Neural progenitor cell (in vitro differentiated cells): ENCODE measurements at regions not wholly inside any gene's neighbourhood (a gene's known extent, or its start where the extent isn't known, plus 50 kb on each side); places are given as distances from the start of the nearest gene placed in this dataset.

Source experiments
- DNase-seq: peaks from one replicate; pipeline ENCODE4 v3.0.0-alpha.2; 2016; ENCODE audit warnings: low spot score
- H2AFZ ChIP-seq: fragments of 200-600 bp; sonication (generic); replicated peaks from 2 replicates; pipeline ENCODE4 v1.6.1; 2016; ENCODE audit warnings: antibody characterized with exemption
- H3F3A ChIP-seq: fragments of 200-600 bp; sonication (generic); 2 replicates; pipeline ENCODE4 v1.6.1; 2016; ENCODE audit warnings: antibody characterized with exemption, low read depth
- H3K27ac ChIP-seq: fragments of 200-600 bp; sonication (generic); 2 replicates; pipeline ENCODE4 v1.5.1; 2016; ENCODE audit warnings: mild to moderate bottlenecking
- H3K27me3 ChIP-seq: fragments of 200-600 bp; sonication (generic); 2 replicates; pipeline ENCODE4 v1.6.1; 2016; ENCODE audit warnings: mild to moderate bottlenecking, moderate library complexity
- H3K36me3 ChIP-seq: fragments of 200-600 bp; sonication (generic); 2 replicates; pipeline ENCODE4 v1.5.1; 2016
- H3K4me1 ChIP-seq: fragments of 200-600 bp; sonication (generic); 2 replicates; pipeline ENCODE4 v1.6.1; 2016; ENCODE audit warnings: mixed run types
- H3K4me2 ChIP-seq: fragments of 200-600 bp; sonication (generic); 2 replicates; pipeline ENCODE4 v1.6.1; 2016
- H3K4me3 ChIP-seq: fragments of 200-600 bp; sonication (generic); 2 replicates; pipeline ENCODE4 v1.5.1; 2016
- H3K79me2 ChIP-seq: fragments of 200-600 bp; sonication (generic); 2 replicates; pipeline ENCODE4 v1.6.1; 2016; ENCODE audit warnings: low read depth
- H3K9ac ChIP-seq: fragments of 200-600 bp; sonication (generic); 2 replicates; pipeline ENCODE4 v1.6.1; 2016
- H3K9me3 ChIP-seq: fragments of 200-600 bp; sonication (generic); 2 replicates; pipeline ENCODE4 v1.5.1; 2016; ENCODE audit warnings: low read depth
- H4K20me1 ChIP-seq: fragments of 200-600 bp; sonication (generic); 2 replicates; pipeline ENCODE4 v1.6.1; 2016; ENCODE audit warnings: low read depth
- H3K27ac Mint-ChIP-seq: 3 replicates; pipeline ENCODE4 v1.8.0; 2021; ENCODE audit warnings: mixed read lengths
- H3K27me3 Mint-ChIP-seq: 2 replicates; pipeline ENCODE4 v1.8.0; 2022; ENCODE audit warnings: low read depth, mild to moderate bottlenecking, inconsistent platforms, moderate library complexity, mixed read lengths; ENCODE audit not compliant: insufficient read depth
- H3K36me3 Mint-ChIP-seq: 3 replicates; pipeline ENCODE4 v1.8.0; 2021; ENCODE audit warnings: mixed read lengths
- H3K4me1 Mint-ChIP-seq: 3 replicates; pipeline ENCODE4 v1.8.0; 2021; ENCODE audit warnings: mixed read lengths
- H3K4me3 Mint-ChIP-seq: 3 replicates; pipeline ENCODE4 v1.8.0; 2021; ENCODE audit warnings: mild to moderate bottlenecking, moderate library complexity, mixed read lengths
- H3K9me3 Mint-ChIP-seq: 3 replicates; pipeline ENCODE4 v1.8.0; 2020; ENCODE audit warnings: mixed read lengths
- CTCF ChIP-seq: fragments of 200-600 bp; sonication (generic); IDR thresholded peaks from 2 replicates; pipeline ENCODE4 v1.5.1; 2017; ENCODE audit warnings: antibody characterized with exemption, mild to moderate bottlenecking
- EZH2 ChIP-seq: fragments of 200-600 bp; sonication (generic); IDR thresholded peaks from 2 replicates; pipeline ENCODE4 v1.6.1; 2017; ENCODE audit warnings: antibody characterized with exemption, mild to moderate bottlenecking, moderate library complexity
- EZH2phosphoT487 ChIP-seq: fragments of 200-600 bp; sonication (generic); IDR thresholded peaks from 2 replicates; pipeline ENCODE4 v1.6.1; 2017; ENCODE audit warnings: antibody characterized with exemption

- Mint-ChIP-seq H3K27me3 (no peaks in the 10 kb centered on the region), H3K9me3 (peaks cover 3% of the 10 kb centered on the region), H3K36me3 (no peaks in the 10 kb centered on the region), H3K27ac (no peak overlapping the region), H3K4me1 (no peaks in the 10 kb centered on the region), H3K4me3 (no peak overlapping the region)
- Histone ChIP-seq H3K9me3 (no peaks in the 10 kb centered on the region), H3K27me3 (no peaks in the 10 kb centered on the region), H3K4me2 (peak overlapping the region; percentile 40), H3K79me2 (no peaks in the 10 kb centered on the region), H3K9ac (no peak overlapping the region), H3K4me1 (peaks cover 13% of the 10 kb centered on the region), H2AFZ (no peak overlapping the region), H3K4me3 (no peak overlapping the region), H3F3A (no peaks in the 10 kb centered on the region), H3K27ac (no peak overlapping the region), H4K20me1 (no peaks in the 10 kb centered on the region), H3K36me3 (no peaks in the 10 kb centered on the region)
- no peak for DNase-seq
- TF ChIP-seq EZH2, result no peak
- TF ChIP-seq EZH2phosphoT487, result no peak
- TF ChIP-seq CTCF, result no peak
These were observed 256.5 kb downstream of the EMP1 start for GRCh38 chr12:13452955-13453570.

DNA sequence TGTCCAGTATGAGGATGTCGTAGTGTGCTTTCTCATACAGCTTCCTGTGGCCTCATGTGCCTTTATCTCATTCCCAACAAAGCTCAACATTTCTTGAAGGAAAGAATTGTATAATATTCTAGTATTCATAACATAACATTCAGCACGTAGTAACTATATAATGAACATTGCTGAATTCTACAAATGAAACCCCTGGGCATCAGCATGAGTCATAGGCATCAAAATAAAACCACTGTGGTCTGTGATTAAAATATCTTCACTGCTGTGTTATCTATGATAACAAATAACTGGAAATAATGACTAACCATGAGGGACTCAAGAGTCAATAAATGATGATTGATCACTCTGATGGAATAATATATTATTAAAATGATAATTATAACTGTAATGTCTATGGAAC lies 255.2 kb downstream of the EMP1 start:
- Histone ChIP-seq H3F3A (no peaks in the 10 kb centered on the region), H3K4me2 (no peak overlapping the region), H3K4me1 (peaks cover 13% of the 10 kb centered on the region), H2AFZ (no peak overlapping the region), H3K9me3 (no peaks in the 10 kb centered on the region), H3K4me3 (no peak overlapping the region), H3K9ac (no peak overlapping the region), H3K27me3 (no peaks in the 10 kb centered on the region), H4K20me1 (no peaks in the 10 kb centered on the region), H3K27ac (no peak overlapping the region), H3K36me3 (no peaks in the 10 kb centered on the region), H3K79me2 (no peaks in the 10 kb centered on the region)
- Mint-ChIP-seq H3K36me3 (no peaks in the 10 kb centered on the region), H3K27ac (no peak overlapping the region), H3K27me3 (no peaks in the 10 kb centered on the region), H3K4me3 (no peak overlapping the region), H3K9me3 (peaks cover 3% of the 10 kb centered on the region), H3K4me1 (no peaks in the 10 kb centered on the region)
- TF ChIP-seq EZH2, result no peak
- no peak for TF ChIP-seq EZH2phosphoT487
- no peak for TF ChIP-seq CTCF
- DNase-seq, result no peak

- no peak for TF ChIP-seq EZH2phosphoT487
- TF ChIP-seq EZH2, result no peak
- TF ChIP-seq CTCF, result no peak
- H3K36me3 ChIP-seq, result no peaks in the 10 kb centered on the region
- Mint-ChIP-seq H3K4me3 (no peak overlapping the region), H3K4me1 (no peaks in the 10 kb centered on the region), H3K27ac (no peak overlapping the region), H3K36me3 (no peaks in the 10 kb centered on the region), H3K9me3 (peaks cover 5% of the 10 kb centered on the region), H3K27me3 (no peaks in the 10 kb centered on the region)
- H3F3A ChIP-seq, result no peaks in the 10 kb centered on the region
- no peak overlapping the region for H2AFZ ChIP-seq
- no peaks in the 10 kb centered on the region for H3K9me3 ChIP-seq
- peaks cover 13% of the 10 kb centered on the region for H3K4me1 ChIP-seq
- DNase-seq, result no peak
- no peak overlapping the region for H3K4me2 ChIP-seq
- no peak overlapping the region for H3K9ac ChIP-seq
- H3K4me3 ChIP-seq, result no peak overlapping the region
- H4K20me1 ChIP-seq, result no peaks in the 10 kb centered on the region
- H3K27ac ChIP-seq, result no peak overlapping the region
- H3K27me3 ChIP-seq, result no peaks in the 10 kb centered on the region
- H3K79me2 ChIP-seq, result no peaks in the 10 kb centered on the region
These were observed 253.9 kb downstream of the EMP1 start for GRCh38 chr12:13450231-13451080.
